Panc1 (cell line): ENCODE measurements at regions not wholly inside any gene's neighbourhood (a gene's known extent, or its start where the extent isn't known, plus 50 kb on each side); places are given as distances from the start of the nearest gene placed in this dataset.

ENCODE experiments used
- ATAC-seq: fragments of 200-7000 bp; cut with Tn5 transposase; 2 replicates; pipeline ENCODE4 v1.9.1; 2020; ENCODE audit warnings: mild to moderate bottlenecking, moderate library complexity
- BruUV-seq: library from RNA; stranded (reverse); fragments of 400-500 nt; replicated peaks from 2 replicates; lab custom pipeline; 2021; lab: Mats Ljungman, UMichigan
- CTCF ChIA-PET: fragments of 300-600 bp; sonication (Branson Sonifier 250); formaldehyde crosslinking; loops from one replicate; lab custom pipeline; 2022; ENCODE audit warnings: antibody characterized with exemption; lab: Charles Lee
- POLR2A ChIA-PET: fragments of 300-600 bp; sonication (Branson Sonifier 250); formaldehyde crosslinking; loops from one replicate; lab custom pipeline; 2022; ENCODE audit warnings: antibody characterized with exemption; lab: Charles Lee
- DNase-seq: peaks from one replicate; pipeline ENCODE4 v3.0.0-alpha.2; 2010; ENCODE audit warnings: low read depth, low spot score
- H3K27ac ChIP-seq: 2 replicates; pipeline ENCODE4 v1.5.1; 2011; ENCODE audit warnings: mild to moderate bottlenecking, low read length, inconsistent platforms
- H3K27me3 ChIP-seq: fragments of 200-500 bp; sonication (Bioruptor generic); 2 replicates; pipeline ENCODE4 v1.6.0; 2014; ENCODE audit warnings: low read length, inconsistent platforms; ENCODE audit not compliant: control insufficient read depth, insufficient read depth
- H3K36me3 ChIP-seq: fragments of 200-500 bp; sonication (Bioruptor generic); 2 replicates; pipeline ENCODE4 v1.5.1; 2014; ENCODE audit warnings: inconsistent platforms, mild to moderate bottlenecking, low read length, moderate library complexity; ENCODE audit not compliant: control insufficient read depth, insufficient read depth
- H3K4me1 ChIP-seq: 2 replicates; pipeline ENCODE4 v1.5.1; 2011; ENCODE audit warnings: inconsistent platforms, mild to moderate bottlenecking, low read length, moderate library complexity; ENCODE audit not compliant: control insufficient read depth, insufficient read depth
- H3K4me3 ChIP-seq, 2 experiments: 2 replicates each; pipeline ENCODE4 v1.5.1; 2011 to 2012; ENCODE audit warnings: low read depth in 2 of 2, low read length in 2 of 2, mild to moderate bottlenecking in 2 of 2, inconsistent platforms in 1 of 2, moderate library complexity in 1 of 2
- H3K9me3 ChIP-seq: fragments of 200-500 bp; sonication (Bioruptor generic); 2 replicates; pipeline ENCODE4 v1.5.1; 2014; ENCODE audit warnings: low read depth, mild to moderate bottlenecking, inconsistent platforms, low read length, moderate library complexity; ENCODE audit not compliant: control insufficient read depth, insufficient read depth
- POLR2AphosphoS5 ChIP-seq: IDR thresholded peaks from 2 replicates; pipeline ENCODE4 v1.6.1; 2012; ENCODE audit warnings: mild to moderate bottlenecking, low read depth, low read length, moderate library complexity
- SIN3A ChIP-seq: IDR thresholded peaks from 2 replicates; pipeline ENCODE4 v1.6.1; 2012; ENCODE audit warnings: low read depth, mild to moderate bottlenecking, low read length, moderate library complexity, borderline replicate concordance; ENCODE audit not compliant: insufficient read depth
- TCF7L2 ChIP-seq: IDR thresholded peaks from 2 replicates; pipeline ENCODE4 v1.6.1; 2011; ENCODE audit warnings: mild to moderate bottlenecking, low read depth, low read length, inconsistent platforms
- in situ Hi-C: cut with HindIII; loops from 2 replicates; pipeline ENCODE4 v1.10.0; 2016; ENCODE audit warnings: low sequenced_read_pairs, low pct_unique_long_range_greater_than_20kb
- intact Hi-C: fragments of 100-400 bp; cut with micrococcal nuclease; formaldehyde crosslinking; loops from one replicate; pipeline ENCODE4 v1.10.0; 2022; ENCODE audit not compliant: unreplicated experiment
- TF ChIP-seq, protein P1 (sequence below), 2 experiments: IDR thresholded peaks; 2 replicates each; pipeline ENCODE4 v1.6.1; 2011 to 2012; ENCODE audit warnings: low read depth in 2 of 2, control low read depth in 1 of 2, low read length in 1 of 2, mild to moderate bottlenecking in 1 of 2, moderate library complexity in 1 of 2; ENCODE audit not compliant: insufficient read depth in 1 of 2
- TF ChIP-seq, protein P2 (sequence below): fragments of 450-650 bp; IDR thresholded peaks from 2 replicates; pipeline ENCODE4 v1.5.1; 2017; ENCODE audit warnings: mild to moderate bottlenecking

DNA sequence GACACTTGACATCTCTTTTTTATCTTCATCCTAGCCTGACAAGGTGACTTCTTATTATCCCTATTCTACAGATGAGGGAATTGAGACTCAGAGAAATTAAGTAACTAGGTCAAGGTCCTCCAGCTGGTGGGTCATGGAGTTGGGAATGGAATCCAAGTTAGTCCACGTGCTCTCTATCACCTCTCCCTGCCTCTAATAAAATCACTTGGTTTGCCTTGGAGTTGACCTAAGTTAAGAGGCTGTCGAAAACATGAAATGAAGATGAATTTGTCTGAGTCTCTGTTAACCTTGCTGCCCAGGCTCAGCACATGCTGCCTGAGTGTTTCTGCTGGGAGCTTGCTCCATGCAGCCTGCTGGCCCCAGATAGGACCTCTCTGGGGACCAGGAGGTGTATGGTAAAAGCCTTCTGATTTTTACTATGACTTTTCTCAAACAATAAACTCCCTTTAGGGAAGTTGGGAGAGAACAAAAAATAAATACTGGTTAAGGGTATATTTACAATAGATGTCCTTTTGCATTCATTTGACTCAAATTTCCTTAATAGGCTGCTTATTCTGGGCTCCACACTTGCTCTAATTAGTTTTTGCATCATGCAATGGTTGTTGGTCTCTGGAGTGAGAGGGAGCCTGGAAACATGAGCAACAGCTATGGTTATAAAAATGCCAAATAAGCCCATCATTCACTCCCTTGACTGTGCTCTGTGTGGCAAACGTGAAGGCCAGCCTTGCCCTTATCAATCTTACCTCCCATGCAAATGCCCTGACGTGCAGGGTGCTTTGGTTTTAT is 61.6 kb upstream of the DHX15 start:
- ATAC-seq, result no peak
- H3K36me3 ChIP-seq, result no peaks in the 10 kb centered on the region
- ChIA-PET CTCF (no interaction called here), POLR2A (no interaction called here)
- intact Hi-C loops, result no loop called here
- H3K4me1 ChIP-seq, result no peaks in the 10 kb centered on the region
- in situ Hi-C loops, result no loop called here
- no peaks in the 10 kb centered on the region for H3K9me3 ChIP-seq
- H3K27ac ChIP-seq, result no peak overlapping the region
- no TSS peak for BruUV-seq
- H3K4me3 ChIP-seq, result no peak overlapping the region
- no peak for DNase-seq
- no peak for TF ChIP-seq POLR2AphosphoS5
- H3K27me3 ChIP-seq, result no peaks in the 10 kb centered on the region

DNA sequence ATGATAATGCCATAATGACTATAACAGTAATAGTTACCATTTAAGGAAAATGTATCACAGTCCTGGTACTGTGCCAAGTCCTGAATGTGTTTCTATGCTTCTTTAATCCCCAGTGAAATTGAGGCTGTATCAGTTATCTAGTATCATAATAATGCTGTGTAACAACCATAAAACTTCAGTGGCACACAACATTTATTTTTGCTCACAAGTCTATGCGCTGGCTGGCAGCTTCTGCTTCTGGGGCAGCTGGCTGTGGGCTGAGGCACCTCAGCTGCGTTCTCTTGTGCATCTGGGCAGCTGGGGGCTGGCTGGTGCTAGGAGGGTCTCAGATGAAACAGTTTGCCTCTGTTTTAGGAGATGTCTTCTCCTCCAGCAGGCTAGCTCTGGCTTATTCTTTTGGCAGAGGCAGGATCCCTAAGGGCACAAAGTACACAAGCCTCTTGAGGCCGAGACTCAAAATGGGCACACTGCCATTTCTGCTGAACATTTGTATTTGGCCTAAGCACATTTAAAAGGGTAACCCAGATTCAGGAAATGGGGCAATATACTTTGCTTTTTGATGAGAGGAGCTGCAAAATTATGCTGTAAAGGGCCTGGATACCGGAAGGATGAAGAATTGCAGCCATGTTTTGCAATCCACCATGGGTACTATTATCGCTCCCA is 62.6 kb upstream of the DHX15 start:
- H3K36me3 ChIP-seq, result no peaks in the 10 kb centered on the region
- H3K4me3 ChIP-seq, result no peak overlapping the region
- TF ChIP-seq POLR2AphosphoS5 (no peak), TCF7L2 (no peak), SIN3A (no peak)
- TF ChIP-seq, protein P1, sequence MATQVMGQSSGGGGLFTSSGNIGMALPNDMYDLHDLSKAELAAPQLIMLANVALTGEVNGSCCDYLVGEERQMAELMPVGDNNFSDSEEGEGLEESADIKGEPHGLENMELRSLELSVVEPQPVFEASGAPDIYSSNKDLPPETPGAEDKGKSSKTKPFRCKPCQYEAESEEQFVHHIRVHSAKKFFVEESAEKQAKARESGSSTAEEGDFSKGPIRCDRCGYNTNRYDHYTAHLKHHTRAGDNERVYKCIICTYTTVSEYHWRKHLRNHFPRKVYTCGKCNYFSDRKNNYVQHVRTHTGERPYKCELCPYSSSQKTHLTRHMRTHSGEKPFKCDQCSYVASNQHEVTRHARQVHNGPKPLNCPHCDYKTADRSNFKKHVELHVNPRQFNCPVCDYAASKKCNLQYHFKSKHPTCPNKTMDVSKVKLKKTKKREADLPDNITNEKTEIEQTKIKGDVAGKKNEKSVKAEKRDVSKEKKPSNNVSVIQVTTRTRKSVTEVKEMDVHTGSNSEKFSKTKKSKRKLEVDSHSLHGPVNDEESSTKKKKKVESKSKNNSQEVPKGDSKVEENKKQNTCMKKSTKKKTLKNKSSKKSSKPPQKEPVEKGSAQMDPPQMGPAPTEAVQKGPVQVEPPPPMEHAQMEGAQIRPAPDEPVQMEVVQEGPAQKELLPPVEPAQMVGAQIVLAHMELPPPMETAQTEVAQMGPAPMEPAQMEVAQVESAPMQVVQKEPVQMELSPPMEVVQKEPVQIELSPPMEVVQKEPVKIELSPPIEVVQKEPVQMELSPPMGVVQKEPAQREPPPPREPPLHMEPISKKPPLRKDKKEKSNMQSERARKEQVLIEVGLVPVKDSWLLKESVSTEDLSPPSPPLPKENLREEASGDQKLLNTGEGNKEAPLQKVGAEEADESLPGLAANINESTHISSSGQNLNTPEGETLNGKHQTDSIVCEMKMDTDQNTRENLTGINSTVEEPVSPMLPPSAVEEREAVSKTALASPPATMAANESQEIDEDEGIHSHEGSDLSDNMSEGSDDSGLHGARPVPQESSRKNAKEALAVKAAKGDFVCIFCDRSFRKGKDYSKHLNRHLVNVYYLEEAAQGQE (IDR thresholded peaks at IDR 0.05; ENCODE audit: insufficient read depth in 1 of 2, low read depth in 2 of 2, low read length in 1 of 2), result no peak
- TF ChIP-seq, protein P2, sequence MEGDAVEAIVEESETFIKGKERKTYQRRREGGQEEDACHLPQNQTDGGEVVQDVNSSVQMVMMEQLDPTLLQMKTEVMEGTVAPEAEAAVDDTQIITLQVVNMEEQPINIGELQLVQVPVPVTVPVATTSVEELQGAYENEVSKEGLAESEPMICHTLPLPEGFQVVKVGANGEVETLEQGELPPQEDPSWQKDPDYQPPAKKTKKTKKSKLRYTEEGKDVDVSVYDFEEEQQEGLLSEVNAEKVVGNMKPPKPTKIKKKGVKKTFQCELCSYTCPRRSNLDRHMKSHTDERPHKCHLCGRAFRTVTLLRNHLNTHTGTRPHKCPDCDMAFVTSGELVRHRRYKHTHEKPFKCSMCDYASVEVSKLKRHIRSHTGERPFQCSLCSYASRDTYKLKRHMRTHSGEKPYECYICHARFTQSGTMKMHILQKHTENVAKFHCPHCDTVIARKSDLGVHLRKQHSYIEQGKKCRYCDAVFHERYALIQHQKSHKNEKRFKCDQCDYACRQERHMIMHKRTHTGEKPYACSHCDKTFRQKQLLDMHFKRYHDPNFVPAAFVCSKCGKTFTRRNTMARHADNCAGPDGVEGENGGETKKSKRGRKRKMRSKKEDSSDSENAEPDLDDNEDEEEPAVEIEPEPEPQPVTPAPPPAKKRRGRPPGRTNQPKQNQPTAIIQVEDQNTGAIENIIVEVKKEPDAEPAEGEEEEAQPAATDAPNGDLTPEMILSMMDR, result no peak
- ATAC-seq (no peak), DNase-seq (no peak)
- CTCF ChIA-PET, result no interaction called here
- H3K9me3 ChIP-seq, result no peaks in the 10 kb centered on the region
- in situ Hi-C loops, result no loop called here
- intact Hi-C loops, result no loop called here
- H3K27ac ChIP-seq, result no peak overlapping the region
- POLR2A ChIA-PET, result no interaction called here
- BruUV-seq, result no TSS peak
- H3K4me1 ChIP-seq, result no peaks in the 10 kb centered on the region
- no peaks in the 10 kb centered on the region for H3K27me3 ChIP-seq
